HCEC 1CT (cell line): ENCODE measurements at regions not wholly inside any gene's neighbourhood (a gene's known extent, or its start where the extent isn't known, plus 50 kb on each side); places are given as distances from the start of the nearest gene placed in this dataset.

Experiments used
- DNase-seq: peaks from one replicate; pipeline ENCODE4 v3.0.0-alpha.2; 2017

DNA sequence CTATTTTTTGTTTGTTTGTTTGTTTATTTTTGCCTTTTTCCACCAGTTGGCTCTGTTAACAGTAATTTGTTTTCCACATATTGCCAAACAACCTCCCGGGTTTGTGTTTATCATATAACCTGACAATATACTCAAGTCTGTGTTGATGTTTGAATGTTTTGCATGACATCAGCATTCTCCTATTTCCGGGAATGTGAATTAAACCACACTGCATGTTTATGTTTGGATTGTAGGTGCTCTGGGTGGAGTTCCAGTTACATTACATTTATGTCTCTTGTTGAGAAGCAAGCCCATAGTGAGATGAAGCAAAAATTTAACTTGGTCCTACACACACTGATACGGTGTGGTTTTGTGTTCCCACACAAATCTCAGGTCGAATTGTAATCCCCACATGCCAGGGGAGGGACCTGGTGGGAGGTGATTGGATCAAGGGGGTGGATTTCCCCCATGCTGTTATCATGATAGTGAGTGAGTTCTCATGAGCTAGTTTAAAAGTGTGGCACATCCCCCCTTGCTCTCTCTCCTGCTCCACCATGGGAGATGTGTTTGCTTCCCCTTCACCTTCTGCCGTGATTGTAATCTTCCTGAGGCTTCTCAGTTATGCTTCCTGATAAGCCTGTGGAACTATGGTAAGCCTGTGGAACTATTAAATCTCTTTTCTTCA lies 54.4 kb upstream of the CLNK start:
- no peak for DNase-seq

DNA sequence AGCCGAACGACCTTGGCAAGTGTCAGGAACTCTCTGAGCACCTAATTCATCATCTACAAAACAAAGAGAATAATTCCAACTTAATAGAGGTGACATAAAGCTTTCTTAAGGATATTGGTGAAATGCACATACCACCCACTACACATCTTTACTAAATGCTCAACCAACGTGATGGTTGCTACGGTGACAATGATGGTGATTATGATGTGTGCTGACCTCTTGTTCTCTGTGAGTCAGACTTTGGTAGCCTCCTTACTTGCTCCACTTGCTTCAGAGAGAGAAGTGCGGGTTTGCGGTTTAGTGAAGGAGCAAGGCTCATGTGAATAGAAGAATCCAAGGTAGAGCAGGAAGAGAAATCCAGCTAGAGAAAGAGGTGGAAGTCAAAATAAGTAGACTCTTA lies 52.8 kb upstream of the CLNK start:
- peak; percentile 29 for DNase-seq

DNA sequence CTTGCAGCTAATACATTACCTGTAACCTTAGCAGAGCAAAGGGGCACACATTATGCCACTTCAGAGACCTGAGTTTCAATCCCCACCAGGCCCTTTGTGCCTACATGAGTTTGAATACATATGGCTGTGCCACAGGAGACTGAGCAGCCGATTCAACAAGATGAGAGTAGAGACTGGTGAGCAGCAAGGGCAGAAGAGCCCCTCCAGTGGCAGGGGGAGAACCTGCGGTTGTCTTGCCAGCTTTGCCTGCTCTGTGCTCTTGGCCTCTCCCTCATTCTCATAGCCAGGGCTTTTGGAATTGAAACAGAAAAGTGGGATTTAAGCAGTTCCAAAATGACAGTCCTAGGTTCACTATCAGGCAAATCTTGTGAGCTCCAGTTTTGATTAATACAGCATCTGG lies 52.3 kb upstream of the CLNK start:
- no peak for DNase-seq

DNA sequence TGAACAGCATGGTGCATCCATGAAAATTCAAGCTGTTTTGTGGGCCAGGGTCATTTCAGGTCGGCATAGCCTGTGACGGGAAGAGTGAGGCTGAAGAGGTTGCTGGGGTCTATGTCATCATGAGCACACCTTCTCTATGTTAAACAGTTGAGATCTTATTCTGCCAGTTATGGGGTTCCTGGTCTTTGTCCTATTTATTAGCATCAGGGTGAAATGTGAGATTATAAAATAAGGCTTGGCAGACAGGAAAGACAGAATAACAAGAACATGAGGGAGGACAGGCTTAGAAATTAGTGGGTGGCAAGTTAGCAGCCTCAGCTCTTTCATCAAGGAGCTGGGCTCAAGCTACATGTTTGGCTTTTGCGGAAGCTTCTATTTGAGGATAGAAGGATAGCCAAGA lies 51.7 kb upstream of the CLNK start:
- no peak for DNase-seq

DNA sequence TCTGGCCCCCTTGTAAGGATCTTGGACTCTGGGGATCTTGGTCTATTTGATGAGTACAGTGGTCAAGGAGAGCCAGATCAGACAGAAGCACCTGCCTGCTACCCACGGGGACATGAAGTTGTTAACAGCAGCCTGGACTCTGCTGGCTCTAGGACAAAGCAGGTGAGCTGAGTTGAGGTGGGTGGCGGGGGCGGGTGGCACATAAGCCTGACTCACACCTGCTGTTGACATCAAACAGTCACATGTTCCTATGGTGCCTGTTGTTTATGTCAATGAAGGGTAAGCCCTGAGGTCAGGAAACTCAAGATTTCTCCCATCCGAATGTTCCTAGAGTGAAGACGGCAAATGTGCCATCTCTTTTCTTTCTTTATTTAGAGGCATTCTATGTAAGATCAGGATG lies 50.1 kb upstream of the CLNK start:
- DNase-seq, result no peak
